GM12864 (cell line): ENCODE measurements at regions not wholly inside any gene's neighbourhood (a gene's known extent, or its start where the extent isn't known, plus 50 kb on each side); places are given as distances from the start of the nearest gene placed in this dataset.

Source experiments
- DNase-seq: peaks from one replicate; pipeline ENCODE4 v3.0.0-alpha.2; 2011; ENCODE audit warnings: low read depth
- H3K4me3 ChIP-seq: 2 replicates; pipeline ENCODE4 v1.5.1; 2011; ENCODE audit warnings: mild to moderate bottlenecking, low read depth, low read length, control low read depth
- TF ChIP-seq, protein P1 (sequence below): IDR thresholded peaks from 2 replicates; pipeline ENCODE4 v1.5.1; 2011; ENCODE audit warnings: low read depth, mild to moderate bottlenecking, moderate library complexity, low read length, control low read depth, inconsistent platforms; ENCODE audit errors: missing control alignments

DNA sequence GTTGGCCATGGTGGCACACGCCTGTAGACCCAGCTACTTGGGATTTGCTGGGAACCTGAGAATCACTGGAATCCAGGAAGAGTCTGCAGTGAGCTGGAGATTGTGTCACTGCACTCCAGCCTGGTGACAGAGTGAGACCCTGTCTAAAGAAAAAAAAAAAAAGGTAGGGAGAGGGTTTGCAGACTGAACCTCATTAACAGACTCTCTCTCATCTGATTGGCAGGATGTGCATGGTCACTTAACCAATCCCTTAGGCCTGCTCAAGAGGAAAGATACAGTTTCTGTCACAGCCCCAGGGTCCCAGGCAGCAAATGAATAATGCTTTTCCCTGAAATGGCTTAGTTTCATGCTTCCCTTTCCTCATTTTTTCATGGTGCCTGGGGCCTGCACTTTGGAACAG is 160.5 kb upstream of the KCNJ16 start:
- no peak for DNase-seq
- H3K4me3 ChIP-seq, result no peak overlapping the region
- TF ChIP-seq, protein P1, sequence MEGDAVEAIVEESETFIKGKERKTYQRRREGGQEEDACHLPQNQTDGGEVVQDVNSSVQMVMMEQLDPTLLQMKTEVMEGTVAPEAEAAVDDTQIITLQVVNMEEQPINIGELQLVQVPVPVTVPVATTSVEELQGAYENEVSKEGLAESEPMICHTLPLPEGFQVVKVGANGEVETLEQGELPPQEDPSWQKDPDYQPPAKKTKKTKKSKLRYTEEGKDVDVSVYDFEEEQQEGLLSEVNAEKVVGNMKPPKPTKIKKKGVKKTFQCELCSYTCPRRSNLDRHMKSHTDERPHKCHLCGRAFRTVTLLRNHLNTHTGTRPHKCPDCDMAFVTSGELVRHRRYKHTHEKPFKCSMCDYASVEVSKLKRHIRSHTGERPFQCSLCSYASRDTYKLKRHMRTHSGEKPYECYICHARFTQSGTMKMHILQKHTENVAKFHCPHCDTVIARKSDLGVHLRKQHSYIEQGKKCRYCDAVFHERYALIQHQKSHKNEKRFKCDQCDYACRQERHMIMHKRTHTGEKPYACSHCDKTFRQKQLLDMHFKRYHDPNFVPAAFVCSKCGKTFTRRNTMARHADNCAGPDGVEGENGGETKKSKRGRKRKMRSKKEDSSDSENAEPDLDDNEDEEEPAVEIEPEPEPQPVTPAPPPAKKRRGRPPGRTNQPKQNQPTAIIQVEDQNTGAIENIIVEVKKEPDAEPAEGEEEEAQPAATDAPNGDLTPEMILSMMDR, result no peak

DNA sequence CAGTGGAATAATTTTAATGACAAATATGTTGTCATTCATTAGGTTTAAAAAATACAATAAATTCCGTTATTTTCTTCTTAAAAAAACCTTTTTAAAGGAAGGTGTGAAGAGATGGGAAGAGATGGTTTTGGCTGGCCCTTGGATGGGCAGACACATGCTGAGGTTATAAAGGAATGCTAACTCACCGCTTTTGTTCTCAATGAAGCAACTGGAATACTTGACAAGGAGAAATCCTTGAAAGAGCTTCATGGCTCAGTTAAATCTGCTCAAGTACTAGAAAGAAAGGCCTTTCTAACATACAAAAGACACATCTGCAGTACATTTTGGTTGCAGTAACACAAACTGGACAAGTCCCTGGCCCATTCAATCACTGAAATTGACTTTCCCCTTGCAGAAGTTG is 158.3 kb upstream of the KCNJ16 start:
- DNase-seq, result no peak
- TF ChIP-seq, protein P1, result no peak
- no peak overlapping the region for H3K4me3 ChIP-seq

DNA sequence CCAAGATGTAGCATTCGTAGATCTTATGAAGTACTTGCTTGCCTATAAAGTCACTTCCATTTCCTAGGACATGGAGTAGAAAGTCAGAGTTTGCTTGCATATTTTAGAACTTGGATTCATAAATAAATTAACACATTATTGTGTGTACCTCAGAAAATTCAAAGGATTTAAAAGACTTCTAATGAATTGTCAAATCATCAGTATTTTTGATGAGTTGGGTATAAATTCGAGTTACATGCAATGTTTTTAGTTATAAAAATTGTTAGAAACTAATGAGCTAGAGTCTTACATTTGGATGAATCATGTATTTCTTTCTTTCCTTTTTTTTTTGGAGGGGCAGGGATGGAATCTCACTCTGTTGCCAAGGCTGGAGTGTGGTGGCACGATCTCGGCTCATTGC is 156.9 kb upstream of the KCNJ16 start:
- no peak overlapping the region for H3K4me3 ChIP-seq
- no peak for DNase-seq
- TF ChIP-seq, protein P1, result no peak

DNA sequence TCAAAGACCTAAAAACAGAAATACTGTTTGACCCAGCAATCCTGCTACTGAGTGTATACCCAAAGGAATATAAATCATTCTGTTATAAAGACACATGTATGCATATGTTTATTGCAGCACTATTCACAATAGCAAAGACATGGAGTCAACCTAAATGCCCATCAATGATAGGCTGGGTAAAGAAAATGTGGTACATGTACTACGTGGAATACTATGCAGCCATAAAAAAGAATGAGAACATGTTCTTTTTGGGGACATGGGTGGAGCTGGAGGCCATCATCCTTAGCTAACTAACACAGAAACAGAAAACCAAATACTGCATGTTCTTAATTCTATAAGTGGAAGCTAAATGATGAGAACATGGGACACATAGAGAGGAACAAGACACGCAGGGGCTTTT is 155.2 kb upstream of the KCNJ16 start:
- TF ChIP-seq, protein P1, result no peak
- H3K4me3 ChIP-seq, result no peak overlapping the region
- no peak for DNase-seq

DNA sequence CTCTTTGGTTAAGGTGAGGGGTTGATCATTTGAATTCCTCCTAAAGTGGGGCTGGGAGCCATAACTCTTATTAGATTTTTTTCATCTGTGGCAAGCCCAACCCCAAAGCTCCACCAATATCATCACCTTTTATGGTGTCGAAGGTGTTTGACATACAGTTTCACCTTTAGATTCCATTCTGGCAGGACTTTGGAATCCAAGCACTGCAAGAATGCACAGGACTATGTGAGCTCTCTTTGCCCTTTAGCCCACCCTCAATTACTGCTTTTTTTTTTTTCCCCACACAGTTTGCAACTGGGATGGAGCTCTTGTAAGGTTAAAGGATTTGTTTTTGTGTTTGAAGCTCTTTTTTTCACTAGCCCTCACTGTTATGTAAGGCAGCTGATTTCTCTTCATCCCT is 154.0 kb upstream of the KCNJ16 start:
- DNase-seq, result no peak
- TF ChIP-seq, protein P1, result no peak
- H3K4me3 ChIP-seq, result no peak overlapping the region

DNA sequence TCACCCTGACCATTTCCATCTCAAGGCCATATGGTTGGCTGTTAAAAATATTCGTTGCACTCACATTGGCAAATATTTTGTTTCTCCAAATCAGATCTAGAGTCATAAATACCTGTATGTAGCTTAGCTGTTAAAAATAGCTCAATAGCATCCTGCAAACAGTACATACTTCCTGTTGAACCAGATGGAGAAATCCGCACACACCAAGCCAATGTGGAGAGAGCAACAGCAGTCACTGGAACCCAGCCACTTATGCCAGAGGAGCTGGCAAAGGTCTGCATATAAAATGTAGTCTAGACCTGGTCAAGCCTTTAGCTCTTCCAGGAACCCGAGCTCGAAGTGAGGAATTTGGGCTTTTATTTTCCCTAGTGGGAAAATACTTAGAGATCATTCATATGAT is 146.4 kb upstream of the KCNJ16 start:
- H3K4me3 ChIP-seq, result no peak overlapping the region
- TF ChIP-seq, protein P1, result no peak
- no peak for DNase-seq

DNA sequence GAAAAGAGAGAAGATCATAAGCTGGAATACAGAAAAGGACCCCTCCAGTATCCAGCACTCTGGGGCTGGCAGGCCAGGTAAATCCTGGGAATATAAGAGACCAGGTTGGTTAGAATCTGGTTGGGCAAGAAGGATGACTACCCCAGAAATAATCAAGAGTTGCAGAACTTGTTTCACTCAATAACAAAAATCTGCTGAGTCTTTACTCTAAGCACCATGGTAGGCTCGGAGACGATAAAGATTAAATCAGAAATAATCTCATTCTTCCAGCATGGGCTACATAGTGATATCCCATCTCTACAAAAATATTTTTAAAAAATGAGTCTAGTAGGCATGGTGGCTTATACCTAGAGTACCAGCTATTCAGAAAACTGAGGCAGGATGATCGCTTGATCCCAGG is 138.0 kb upstream of the KCNJ16 start:
- TF ChIP-seq, protein P1, result no peak
- DNase-seq, result no peak
- no peak overlapping the region for H3K4me3 ChIP-seq
